KOPT-K1 (cell line): ENCODE measurements at regions not wholly inside any gene's neighbourhood (a gene's known extent, or its start where the extent isn't known, plus 50 kb on each side); places are given as distances from the start of the nearest gene placed in this dataset.

Experiments used
- H3K27ac ChIP-seq: fragments of 200-600 bp; sonication (generic); 2 replicates; pipeline ENCODE4 v1.5.1; 2016; ENCODE audit warnings: antibody characterized with exemption, mild to moderate bottlenecking, low read depth, low read length; ENCODE audit not compliant: poor library complexity, severe bottlenecking
- H3K36me3 ChIP-seq: fragments of 200-600 bp; sonication (generic); 2 replicates; pipeline ENCODE4 v1.5.1; 2017; ENCODE audit warnings: antibody characterized with exemption, mild to moderate bottlenecking, low read length, moderate library complexity; ENCODE audit not compliant: insufficient read depth
- H3K9me3 ChIP-seq: fragments of 200-600 bp; sonication (generic); 2 replicates; pipeline ENCODE4 v1.5.1; 2017; ENCODE audit warnings: antibody characterized with exemption, low read length, mild to moderate bottlenecking; ENCODE audit not compliant: insufficient read depth, poor library complexity, severe bottlenecking

- Histone ChIP-seq H3K27ac (no peak overlapping the region), H3K9me3 (peaks cover 16% of the 10 kb centered on the region), H3K36me3 (no peaks in the 10 kb centered on the region)
Observed at GRCh38 chr4:185862340-185862739, 50.3 kb upstream of the SORBS2 start.

- no peak overlapping the region for H3K27ac ChIP-seq
- peaks cover under 1% of the 10 kb centered on the region for H3K9me3 ChIP-seq
- no peaks in the 10 kb centered on the region for H3K36me3 ChIP-seq
Observed at GRCh38 chr4:185863946-185864345, 52.0 kb upstream of the SORBS2 start.

DNA sequence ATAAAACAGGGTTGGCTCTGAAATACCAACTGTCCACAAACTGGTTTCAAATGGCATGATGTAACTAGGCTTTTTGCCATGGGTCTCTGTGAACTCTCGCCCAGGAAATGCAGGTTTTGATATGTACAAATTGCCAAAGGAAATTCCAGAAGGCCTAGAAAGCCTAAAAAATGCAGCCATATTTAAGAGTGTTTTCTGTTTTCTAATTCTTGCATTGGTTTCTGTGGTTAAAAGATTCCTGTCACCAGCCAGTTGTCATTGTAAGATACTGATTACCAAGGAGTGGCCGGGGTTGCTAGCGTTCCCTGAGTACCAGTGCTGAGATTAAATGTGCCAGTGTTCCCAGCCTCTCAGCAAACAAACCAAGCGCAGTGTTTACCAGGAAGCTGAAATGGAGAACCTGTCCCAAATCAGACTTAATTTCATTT, 53.9 kb upstream of the SORBS2 start:
- H3K9me3 ChIP-seq, result no peaks in the 10 kb centered on the region
- no peaks in the 10 kb centered on the region for H3K36me3 ChIP-seq
- H3K27ac ChIP-seq, result no peak overlapping the region

- Histone ChIP-seq H3K36me3 (no peaks in the 10 kb centered on the region), H3K9me3 (no peaks in the 10 kb centered on the region), H3K27ac (no peak overlapping the region)
Observed at GRCh38 chr4:185867770-185868169, 55.8 kb upstream of the SORBS2 start.

DNA sequence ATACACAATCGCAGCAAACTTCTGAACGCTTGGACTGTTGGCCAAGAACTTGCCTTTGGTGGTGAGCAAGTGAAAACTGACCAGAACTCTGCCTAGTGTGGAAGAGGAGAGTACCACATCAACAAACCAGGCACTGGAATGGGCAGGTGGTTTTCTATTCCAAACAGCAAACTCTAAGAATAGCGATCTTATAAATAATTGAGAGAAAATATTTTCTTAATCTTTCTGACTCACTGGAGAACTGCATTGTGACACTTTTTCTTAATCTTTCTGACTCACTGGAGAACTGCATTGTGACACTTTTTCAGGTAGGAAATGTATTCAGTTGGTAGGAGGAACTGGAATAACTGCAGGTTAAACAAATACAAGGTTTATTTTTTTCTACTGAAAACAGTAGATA, 57.0 kb upstream of the SORBS2 start:
- no peaks in the 10 kb centered on the region for H3K36me3 ChIP-seq
- no peak overlapping the region for H3K27ac ChIP-seq

DNA sequence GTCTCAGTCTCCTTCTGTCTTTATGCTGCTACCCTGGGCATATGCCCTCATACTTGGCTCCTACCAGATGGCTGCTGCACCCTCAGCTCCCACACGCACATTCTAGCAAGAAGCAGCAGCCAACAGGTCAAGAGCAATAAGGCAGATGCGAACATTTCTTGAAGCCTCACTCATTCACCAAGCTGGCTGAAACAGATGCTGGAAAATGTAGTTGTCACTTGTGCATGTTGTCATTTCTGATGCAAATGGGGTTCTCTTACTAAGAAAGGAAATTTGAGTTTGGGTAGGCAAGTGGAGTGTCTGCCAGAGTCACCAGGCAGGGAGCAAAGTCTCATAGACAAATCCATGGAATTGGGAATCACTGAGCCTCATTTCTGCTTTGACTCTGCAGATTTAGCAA, 57.4 kb upstream of the SORBS2 start:
- Histone ChIP-seq H3K27ac (no peak overlapping the region), H3K36me3 (no peaks in the 10 kb centered on the region), H3K9me3 (no peaks in the 10 kb centered on the region)

More for the DNA sequence above, 57.0 kb upstream of the SORBS2 start:
- no peaks in the 10 kb centered on the region for H3K9me3 ChIP-seq

GRCh38 chr4:185870366-185870765, 58.4 kb upstream of the SORBS2 start:
- no peaks in the 10 kb centered on the region for H3K36me3 ChIP-seq
- no peaks in the 10 kb centered on the region for H3K9me3 ChIP-seq
- H3K27ac ChIP-seq, result no peak overlapping the region

GRCh38 chr4:185872747-185873380, 60.9 kb upstream of the SORBS2 start:
- H3K36me3 ChIP-seq, result no peaks in the 10 kb centered on the region
- no peaks in the 10 kb centered on the region for H3K9me3 ChIP-seq
- H3K27ac ChIP-seq, result no peak overlapping the region

DNA sequence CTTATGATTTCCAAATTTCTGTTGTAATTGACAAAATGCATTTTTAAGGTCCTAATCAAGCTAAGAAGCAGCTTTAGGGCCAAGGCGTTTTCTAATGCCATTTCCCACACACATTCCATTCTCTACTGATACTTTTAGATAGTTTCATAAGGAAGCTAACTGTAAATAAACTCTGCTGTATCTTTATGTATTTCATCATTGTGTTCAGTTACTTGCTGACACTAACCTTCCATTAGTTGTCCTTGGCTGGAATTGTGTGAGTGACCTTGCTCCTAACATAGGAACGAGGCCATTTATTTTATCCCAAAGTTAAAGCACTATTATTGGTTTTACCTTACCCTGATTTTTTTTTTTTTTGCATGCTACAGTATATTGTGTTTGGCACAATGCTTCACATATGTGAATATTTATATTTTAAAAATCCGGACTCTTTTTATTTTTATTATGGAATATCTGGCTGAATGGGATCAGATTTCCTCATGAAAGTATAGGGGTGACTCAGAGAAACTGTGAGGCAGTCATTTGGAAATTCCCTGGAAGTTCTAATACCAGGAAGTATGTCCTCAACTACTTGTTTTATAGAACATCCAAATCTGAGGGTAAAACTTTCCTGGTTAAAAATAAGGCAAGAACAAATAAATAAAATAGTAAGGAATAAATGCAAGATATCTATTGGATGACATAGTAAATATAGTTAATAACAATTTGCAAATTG, 62.7 kb upstream of the SORBS2 start:
- Histone ChIP-seq H3K9me3 (no peaks in the 10 kb centered on the region), H3K36me3 (no peaks in the 10 kb centered on the region), H3K27ac (no peak overlapping the region)

GRCh38 chr4:185875316-185875907, 63.4 kb upstream of the SORBS2 start:
- Histone ChIP-seq H3K27ac (no peak overlapping the region), H3K36me3 (no peaks in the 10 kb centered on the region), H3K9me3 (no peaks in the 10 kb centered on the region)

- Histone ChIP-seq H3K36me3 (no peaks in the 10 kb centered on the region), H3K9me3 (no peaks in the 10 kb centered on the region), H3K27ac (no peak overlapping the region)
Observed at GRCh38 chr4:185878633-185879032, 66.6 kb upstream of the SORBS2 start.

DNA sequence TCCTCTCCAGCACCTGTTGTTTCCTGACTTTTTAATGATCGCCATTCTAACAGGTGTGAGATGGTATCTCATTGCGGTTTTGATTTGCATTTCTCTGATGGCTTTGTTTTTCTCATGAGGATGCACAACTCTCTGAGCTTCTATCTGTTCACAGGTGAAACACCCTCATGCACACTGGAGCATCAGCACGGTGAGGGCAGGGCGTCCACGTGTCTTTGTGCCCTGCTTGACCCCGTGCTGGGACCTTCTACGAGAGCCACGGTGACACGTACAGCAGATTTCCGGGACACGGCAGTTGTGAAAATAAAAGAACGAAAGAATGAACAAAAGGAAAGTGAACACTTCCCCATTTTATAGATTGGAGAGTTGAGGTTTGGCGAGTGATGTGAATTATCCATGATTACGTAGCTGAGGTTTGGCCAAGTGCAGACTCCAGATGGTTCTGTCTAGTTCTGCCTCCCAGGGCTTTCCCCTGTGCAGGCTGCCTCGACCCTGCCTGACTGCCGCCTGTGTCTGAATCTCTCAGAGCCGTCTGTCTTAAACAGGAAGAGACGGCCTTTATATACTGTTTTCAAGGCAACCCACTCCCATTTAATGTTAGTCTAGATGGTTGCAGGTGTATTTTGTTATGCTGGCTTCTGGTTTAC, 67.8 kb upstream of the SORBS2 start:
- Histone ChIP-seq H3K27ac (peak overlapping the region; percentile 65), H3K36me3 (no peaks in the 10 kb centered on the region), H3K9me3 (no peaks in the 10 kb centered on the region)

- peak overlapping the region; percentile 65 for H3K27ac ChIP-seq
- no peaks in the 10 kb centered on the region for H3K9me3 ChIP-seq
- H3K36me3 ChIP-seq, result no peaks in the 10 kb centered on the region
Observed at GRCh38 chr4:185880571-185880970, 68.6 kb upstream of the SORBS2 start.

GRCh38 chr4:185881430-185881829, 69.4 kb upstream of the SORBS2 start:
- Histone ChIP-seq H3K9me3 (no peaks in the 10 kb centered on the region), H3K36me3 (no peaks in the 10 kb centered on the region), H3K27ac (no peak overlapping the region)

DNA sequence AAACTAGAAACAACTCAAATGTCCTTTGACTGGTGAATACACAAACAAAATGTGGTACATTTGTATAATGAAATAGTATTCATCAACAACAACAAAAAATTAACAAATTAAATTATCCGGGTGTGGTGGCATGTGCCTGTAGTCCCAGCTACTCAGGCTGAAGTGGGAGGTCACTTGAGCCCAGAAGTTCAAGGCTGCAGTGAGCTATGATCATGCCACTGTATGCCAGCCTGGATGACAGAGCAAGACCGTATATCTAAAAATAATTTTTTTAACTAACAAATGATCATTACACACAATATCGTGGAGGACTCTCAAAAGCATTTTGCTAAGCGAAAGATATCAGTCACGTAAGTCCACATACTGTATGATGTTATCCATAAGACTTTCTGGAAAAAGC, 71.6 kb upstream of the SORBS2 start:
- no peak overlapping the region for H3K27ac ChIP-seq
- H3K9me3 ChIP-seq, result peaks cover 7% of the 10 kb centered on the region
- no peaks in the 10 kb centered on the region for H3K36me3 ChIP-seq
